SK-N-SH treated with all-trans-retinoic acid at 6 μM for 48 hours (cell line): ENCODE measurements at regions not wholly inside any gene's neighbourhood (a gene's known extent, or its start where the extent isn't known, plus 50 kb on each side); places are given as distances from the start of the nearest gene placed in this dataset.

Source experiments
- ARNTL ChIP-seq: fragments of 450-650 bp; formaldehyde crosslinking; IDR thresholded peaks from 2 replicates; pipeline ENCODE4 v1.5.0; 2020; ENCODE audit warnings: low read depth, mild to moderate bottlenecking, moderate library complexity, borderline replicate concordance
- BACH2 ChIP-seq: fragments of 250-450 bp; sonication (Bioruptor Pico); IDR thresholded peaks from 2 replicates; pipeline ENCODE4 v1.9.0; 2021; ENCODE audit warnings: mild to moderate bottlenecking, borderline replicate concordance
- GLIS3 ChIP-seq: fragments of 250-450 bp; sonication (Bioruptor Pico); IDR thresholded peaks from 2 replicates; pipeline ENCODE4 v1.5.0; 2020; ENCODE audit warnings: mild to moderate bottlenecking, moderate library complexity
- PATZ1 ChIP-seq: fragments of 250-450 bp; sonication (Bioruptor Pico); IDR thresholded peaks from 2 replicates; pipeline ENCODE4 v1.8.0; 2020; ENCODE audit warnings: mild to moderate bottlenecking, moderate library complexity, borderline replicate concordance
- POU6F1 ChIP-seq: fragments of 250-450 bp; sonication (Bioruptor Pico); IDR thresholded peaks from 2 replicates; pipeline ENCODE4 v1.8.0; 2021; ENCODE audit warnings: low read depth, mild to moderate bottlenecking, moderate library complexity, borderline replicate concordance
- RARB ChIP-seq: fragments of 250-450 bp; sonication (Bioruptor Pico); IDR thresholded peaks from 2 replicates; pipeline ENCODE4 v1.8.0; 2021; ENCODE audit warnings: mild to moderate bottlenecking, moderate library complexity
- TCF4 ChIP-seq: fragments of 250-450 bp; sonication (Bioruptor Pico); IDR thresholded peaks from 2 replicates; pipeline ENCODE4 v1.8.0; 2021; ENCODE audit warnings: mild to moderate bottlenecking, moderate library complexity, borderline replicate concordance
- ZFP3 ChIP-seq: fragments of 250-450 bp; sonication (Bioruptor Pico); IDR thresholded peaks from 2 replicates; pipeline ENCODE4 v1.5.0; 2020; ENCODE audit warnings: mild to moderate bottlenecking, moderate library complexity
- ZFP30 ChIP-seq: fragments of 450-650 bp; formaldehyde crosslinking; IDR thresholded peaks from 2 replicates; pipeline ENCODE4 v1.5.0; 2022; ENCODE audit warnings: mild to moderate bottlenecking, moderate library complexity
- ZNF565 ChIP-seq: fragments of 450-650 bp; formaldehyde crosslinking; conservative IDR thresholded peaks from 2 replicates; pipeline ENCODE4 v1.5.0; 2020; ENCODE audit warnings: low read depth, mild to moderate bottlenecking, moderate library complexity
- ZNF70 ChIP-seq: fragments of 450-650 bp; formaldehyde crosslinking; IDR thresholded peaks from 2 replicates; pipeline ENCODE4 v1.5.0; 2020; ENCODE audit warnings: mild to moderate bottlenecking, moderate library complexity
- ZNF8 ChIP-seq: fragments of 450-650 bp; formaldehyde crosslinking; IDR thresholded peaks from 2 replicates; pipeline ENCODE4 v1.5.0; 2020; ENCODE audit warnings: mild to moderate bottlenecking, moderate library complexity

- TF ChIP-seq RARB (CRISPR knock-in tag) (no peak), ZNF70 (CRISPR knock-in tag) (no peak), PATZ1 (CRISPR knock-in tag) (no peak), BACH2 (CRISPR knock-in tag) (no peak), POU6F1 (CRISPR knock-in tag) (no peak), ZFP3 (no peak), ZFP30 (CRISPR knock-in tag) (no peak), TCF4 (CRISPR knock-in tag) (no peak), ZNF565 (CRISPR knock-in tag) (no peak), ZNF8 (CRISPR knock-in tag) (no peak), ARNTL (CRISPR knock-in tag) (no peak), GLIS3 (CRISPR knock-in tag) (no peak)
Measured at GRCh38 chr1:235919833-235920441, 53.2 kb upstream of the LYST start.
